HG02870 (cell line): ENCODE measurements at regions not wholly inside any gene's neighbourhood (a gene's known extent, or its start where the extent isn't known, plus 50 kb on each side); places are given as distances from the start of the nearest gene placed in this dataset.
"Not testable (repeated sequence)": the region's sequence is repeated elsewhere in the genome, so short reads cannot be mapped to it uniquely, and the experiment has no call there.

ENCODE experiments used
- ATAC-seq: cut with Tn5 transposase; IDR thresholded peaks from one replicate; pipeline ENCODE4 v1.9.1; 2021; ENCODE audit warnings: mild to moderate bottlenecking, moderate library complexity; ENCODE audit not compliant: unreplicated experiment

DNA sequence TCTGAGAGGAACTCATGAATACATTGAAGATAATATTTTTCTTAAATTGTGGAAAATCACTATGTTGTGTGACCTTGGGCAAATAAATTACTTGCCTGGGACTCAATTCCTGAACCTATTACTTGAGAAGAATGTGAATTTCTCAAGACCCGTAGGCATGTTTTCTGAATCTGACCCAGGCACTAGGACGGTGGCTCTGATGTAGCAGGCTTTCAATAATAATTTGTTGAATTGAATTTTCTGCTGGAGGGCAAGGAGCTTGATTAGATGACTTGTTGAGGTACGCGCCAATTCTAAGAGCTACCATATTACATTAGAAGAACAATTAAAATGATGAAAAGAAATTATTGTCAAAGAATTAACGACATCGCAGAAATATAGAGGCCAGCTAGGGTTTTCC is 150.2 kb upstream of the LRRC3B start:
- ATAC-seq = no peak

DNA sequence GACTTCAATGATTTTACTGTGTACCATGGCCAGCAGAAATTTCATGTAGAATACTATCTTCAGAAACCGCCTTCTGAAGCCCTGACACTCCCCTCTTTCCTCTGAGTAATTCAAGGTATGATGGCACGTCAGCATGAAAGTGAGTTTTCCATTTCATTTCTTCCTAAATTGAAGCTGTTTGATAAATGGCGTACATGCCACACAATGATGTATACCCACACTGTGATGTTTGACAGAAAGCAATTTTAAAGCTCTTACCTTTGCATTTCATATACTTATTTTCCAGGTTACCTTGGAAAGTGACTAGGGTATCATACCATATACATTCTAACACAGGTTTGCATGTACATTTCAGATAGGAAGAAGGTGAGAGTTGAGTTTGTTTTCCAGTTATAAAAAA is 147.9 kb upstream of the LRRC3B start:
- no peak for ATAC-seq

GRCh38 chr3:26480377-26480776 is 142.2 kb upstream of the LRRC3B start:
- no peak for ATAC-seq

GRCh38 chr3:26484140-26484539 is 138.4 kb upstream of the LRRC3B start:
- no peak for ATAC-seq

- no peak for ATAC-seq
Measured at GRCh38 chr3:26498271-26498670, 124.3 kb upstream of the LRRC3B start.

GRCh38 chr3:26505399-26505798 is 117.2 kb upstream of the LRRC3B start:
- no peak for ATAC-seq

DNA sequence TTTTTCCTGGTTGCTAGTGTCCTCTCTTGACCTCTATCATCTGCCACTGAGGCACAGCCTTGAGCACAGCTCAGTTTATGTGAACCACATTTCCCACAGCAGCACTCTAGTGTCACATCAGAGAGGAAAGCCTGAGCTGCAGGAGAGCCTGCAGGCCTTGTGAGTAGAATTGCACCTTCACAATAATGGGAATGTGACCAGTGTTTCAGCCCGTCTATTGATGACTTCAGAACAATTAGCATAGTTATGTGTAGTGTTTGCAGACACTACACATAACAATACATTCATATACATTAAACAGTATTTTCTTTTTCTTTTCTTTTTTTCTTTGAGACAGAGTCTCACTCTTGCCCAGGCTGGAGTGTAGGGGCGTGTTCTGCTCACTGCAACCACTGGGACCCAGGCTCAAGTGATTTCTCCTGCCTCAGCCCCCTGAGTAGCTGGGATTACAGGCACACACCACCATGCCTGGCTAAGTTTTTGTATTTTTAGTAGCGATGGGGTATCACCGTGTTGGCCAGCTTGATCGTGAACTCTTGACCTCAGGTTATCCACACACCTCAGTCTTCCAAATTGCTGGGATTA is 108.0 kb upstream of the LRRC3B start:
- not testable (repeated sequence) for ATAC-seq

GRCh38 chr3:26515351-26515750 is 107.2 kb upstream of the LRRC3B start:
- no peak for ATAC-seq

GRCh38 chr3:26521261-26521660 is 101.3 kb upstream of the LRRC3B start:
- no peak for ATAC-seq

- ATAC-seq = no peak
Measured at GRCh38 chr3:26522919-26523318, 99.7 kb upstream of the LRRC3B start.

- ATAC-seq = no peak
Measured at GRCh38 chr3:26525013-26525412, 97.6 kb upstream of the LRRC3B start.

GRCh38 chr3:26535151-26535550 is 87.4 kb upstream of the LRRC3B start:
- ATAC-seq = no peak

- no peak for ATAC-seq
Measured at GRCh38 chr3:26536955-26537354, 85.6 kb upstream of the LRRC3B start.

DNA sequence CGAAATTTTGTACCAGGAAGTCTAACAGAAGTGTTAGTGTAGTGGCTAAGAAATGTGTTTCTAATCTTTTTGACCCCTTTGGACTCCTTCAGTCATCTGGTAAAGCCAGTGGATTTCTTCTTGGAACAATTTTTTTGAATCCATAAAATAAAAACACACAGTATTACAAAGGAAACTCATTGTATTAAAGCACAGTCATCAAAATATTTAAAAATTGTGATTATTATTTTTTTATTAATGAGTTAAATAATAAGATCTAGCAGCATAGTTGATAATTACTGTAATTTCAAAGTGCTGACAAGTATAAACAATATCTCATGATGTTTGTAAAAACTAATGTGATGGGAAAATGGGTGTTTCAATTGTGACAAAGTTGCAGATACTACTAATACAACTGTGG is 72.2 kb upstream of the LRRC3B start:
- ATAC-seq = no peak

DNA sequence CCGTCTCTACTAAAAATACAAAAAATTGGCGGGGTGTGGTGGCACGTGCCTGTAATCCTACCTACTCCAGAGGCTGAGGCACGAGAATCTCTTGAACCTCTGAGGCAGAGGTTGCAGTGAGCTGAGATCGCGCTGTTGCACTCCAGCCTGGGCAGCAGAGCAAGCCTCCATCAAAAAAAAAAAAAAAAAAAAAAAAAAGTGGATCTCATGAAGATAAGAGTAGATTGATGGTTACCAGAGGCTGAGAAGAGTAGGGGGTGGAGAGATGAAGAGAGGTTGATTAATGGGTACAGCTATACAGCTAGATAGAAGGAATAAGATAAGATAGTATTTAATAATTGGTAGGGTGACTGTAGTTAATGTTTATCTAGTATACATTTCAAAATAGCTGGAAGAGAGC is 65.9 kb upstream of the LRRC3B start:
- no peak for ATAC-seq

DNA sequence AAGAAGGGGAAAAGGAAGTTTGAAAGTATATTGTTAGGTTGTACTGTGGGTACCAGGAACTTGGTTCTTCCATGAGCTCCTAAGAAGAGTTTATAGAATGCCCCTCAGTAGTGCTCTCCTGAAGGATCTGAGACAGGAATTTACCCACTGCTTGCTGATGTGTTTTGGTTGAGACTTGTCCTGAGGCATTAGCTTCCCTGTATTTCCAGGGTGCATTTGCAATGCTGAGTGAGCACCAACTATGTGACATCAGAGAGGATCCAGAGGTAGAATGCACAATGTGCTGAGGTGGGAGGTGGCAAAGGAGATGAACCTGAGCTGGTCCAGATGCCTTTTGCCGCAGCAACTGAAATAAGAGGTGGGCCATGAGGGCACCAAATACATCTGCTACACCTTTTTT is 64.3 kb upstream of the LRRC3B start:
- no peak for ATAC-seq

DNA sequence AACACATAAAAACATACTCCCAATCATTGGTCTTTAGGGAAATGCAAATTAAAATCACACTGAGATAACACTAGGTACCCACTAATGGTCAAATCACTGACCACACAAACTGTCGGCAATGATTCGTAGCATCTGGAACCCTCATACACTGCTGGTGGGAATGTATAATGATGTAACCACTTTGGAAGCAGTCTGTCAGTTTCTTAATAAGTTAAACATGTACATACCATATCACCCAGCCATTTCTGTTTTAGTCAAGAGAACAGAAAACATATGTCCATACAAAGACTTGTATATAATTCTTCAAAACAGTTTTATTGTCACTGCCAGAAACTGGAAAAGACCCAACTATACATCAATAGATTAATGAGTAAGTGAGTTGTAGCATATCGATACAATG is 63.3 kb upstream of the LRRC3B start:
- ATAC-seq = no peak

- no peak for ATAC-seq
Measured at GRCh38 chr3:26560081-26560480, 62.5 kb upstream of the LRRC3B start.

- no peak for ATAC-seq
Measured at GRCh38 chr3:26562021-26562768, 60.4 kb upstream of the LRRC3B start.
